ENCODE measurements at regions not wholly inside any gene's neighbourhood (a gene's known extent, or its start where the extent isn't known, plus 50 kb on each side); places are given as distances from the start of the nearest gene placed in this dataset.
A peak's percentile ranks its signal among the peaks of the same experiment; 100 is the strongest.

DNA sequence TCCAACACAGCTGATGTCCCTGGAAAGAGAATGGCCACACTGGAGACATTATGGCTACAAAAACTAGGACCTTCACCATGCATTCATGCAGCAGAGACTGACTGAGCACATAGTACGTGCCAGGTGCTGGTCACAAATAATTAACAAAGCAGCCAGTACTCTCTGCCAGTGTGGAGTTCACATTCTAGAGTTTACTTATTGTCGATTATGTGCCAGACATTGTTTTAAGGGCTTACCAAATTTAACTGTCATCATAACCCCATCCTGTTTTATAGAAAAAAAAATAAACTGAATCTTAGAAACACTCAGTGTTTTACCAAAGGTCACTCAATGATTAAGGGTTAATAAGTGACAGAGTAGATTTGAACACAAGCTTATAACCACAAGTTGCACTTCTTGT, 143.3 kb downstream of the RRAGC start:
- no peak for DNase-seq

DNA sequence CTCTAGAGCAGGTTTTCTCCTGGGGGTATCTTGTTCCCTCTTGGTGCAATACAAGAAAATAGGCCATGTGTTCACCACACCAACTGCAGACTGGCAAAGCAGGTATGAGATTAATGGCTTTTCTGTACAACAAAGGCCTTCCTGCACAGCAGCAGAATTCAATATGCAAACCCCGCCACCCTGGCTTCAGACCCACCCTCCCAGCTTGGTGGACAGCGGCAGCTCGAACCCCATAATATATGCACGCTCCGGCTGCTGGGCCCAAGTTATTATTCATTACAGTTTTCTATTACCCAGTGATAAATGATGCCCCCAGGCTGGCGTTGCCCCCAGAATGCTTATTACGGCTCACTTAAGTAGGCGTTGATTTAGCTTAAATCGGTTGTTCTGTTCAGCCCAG, 144.2 kb downstream of the RRAGC start:
- DNase-seq: no peak

DNA sequence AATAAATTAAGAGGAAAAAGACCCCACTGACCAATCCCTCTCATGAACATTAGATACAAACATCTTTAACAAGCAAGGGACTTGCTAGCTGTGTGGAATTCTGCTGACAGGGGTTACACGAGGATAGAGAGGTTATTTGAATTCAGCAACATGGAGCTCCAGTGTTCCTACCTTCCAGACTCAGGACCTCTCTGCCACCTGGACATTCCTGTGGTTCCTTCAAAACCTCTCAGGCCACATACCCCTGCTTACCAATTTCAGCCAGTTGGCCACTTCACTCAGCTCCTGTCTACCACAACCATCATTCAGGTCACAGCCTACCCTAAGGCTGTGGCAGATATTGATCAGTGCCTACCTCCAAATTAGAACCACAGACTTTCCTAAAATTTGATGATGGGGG, 147.5 kb downstream of the RRAGC start:
- DNase-seq: no peak

DNA sequence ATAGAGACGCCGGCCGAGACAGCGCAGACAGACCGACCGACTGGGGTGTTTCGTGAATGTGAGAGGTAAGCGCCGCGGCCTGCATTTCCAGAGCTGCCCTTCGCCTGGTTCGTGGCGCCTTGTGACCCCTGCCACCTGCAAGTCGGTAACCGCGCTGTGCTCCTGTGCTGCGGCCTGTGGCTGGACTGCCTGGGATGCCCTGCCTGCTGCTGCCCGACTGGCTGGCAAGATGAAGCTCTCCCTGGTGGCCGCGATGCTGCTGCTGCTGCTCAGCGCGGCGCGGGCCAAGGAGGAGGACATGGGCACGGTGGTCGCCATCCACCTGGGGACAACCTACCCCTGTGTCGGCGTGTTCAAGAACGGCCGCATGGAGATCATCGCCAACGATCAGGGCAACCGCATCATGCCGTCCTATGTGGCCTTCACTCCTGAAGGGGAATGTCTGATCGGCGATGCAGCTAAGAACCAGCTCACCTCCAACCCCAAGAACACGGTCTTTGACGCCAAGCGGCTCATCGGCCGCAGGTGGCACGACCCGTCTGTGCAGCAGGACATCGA, 150.8 kb downstream of the RRAGC start:
- DNase-seq: no peak

DNA sequence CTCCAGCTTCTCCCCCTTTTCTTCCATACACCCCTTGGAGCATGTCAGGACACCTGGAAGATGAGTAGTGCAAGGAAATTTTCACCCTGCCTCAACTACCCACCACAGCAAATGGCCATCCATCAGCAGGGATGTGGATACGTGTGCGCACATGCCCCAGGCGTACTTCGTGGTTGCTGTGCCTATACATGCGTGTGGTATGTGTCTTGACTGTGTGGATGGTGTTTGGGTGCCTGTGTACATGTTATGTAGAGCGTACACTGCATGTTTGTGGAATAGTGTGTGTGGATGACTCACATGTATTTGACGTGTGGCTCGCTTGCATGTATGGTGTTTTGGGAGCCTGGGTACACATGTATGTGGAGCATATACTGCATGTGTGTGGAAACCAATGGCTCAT, 158.5 kb downstream of the RRAGC start:
- DNase-seq: no peak

DNA sequence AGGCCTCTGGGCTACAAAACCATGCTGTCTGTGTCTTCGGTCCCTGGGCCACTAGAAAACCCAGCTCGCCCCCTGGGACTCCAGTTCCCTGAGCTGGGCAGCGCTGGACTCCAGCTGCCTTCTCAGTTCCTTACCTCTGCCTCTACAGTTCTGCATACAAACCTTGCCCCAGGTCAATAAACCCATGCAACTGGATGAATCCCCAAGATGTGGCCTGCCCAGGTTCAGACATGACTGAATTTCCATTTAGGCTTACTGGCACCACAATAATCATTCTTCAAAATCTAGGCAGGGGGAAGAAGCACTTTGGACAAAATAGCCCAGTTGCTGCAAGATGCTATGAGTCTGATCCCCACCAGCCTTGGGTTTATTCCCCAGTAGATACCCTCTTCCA, 159.5 kb downstream of the RRAGC start:
- no peak for DNase-seq

DNA sequence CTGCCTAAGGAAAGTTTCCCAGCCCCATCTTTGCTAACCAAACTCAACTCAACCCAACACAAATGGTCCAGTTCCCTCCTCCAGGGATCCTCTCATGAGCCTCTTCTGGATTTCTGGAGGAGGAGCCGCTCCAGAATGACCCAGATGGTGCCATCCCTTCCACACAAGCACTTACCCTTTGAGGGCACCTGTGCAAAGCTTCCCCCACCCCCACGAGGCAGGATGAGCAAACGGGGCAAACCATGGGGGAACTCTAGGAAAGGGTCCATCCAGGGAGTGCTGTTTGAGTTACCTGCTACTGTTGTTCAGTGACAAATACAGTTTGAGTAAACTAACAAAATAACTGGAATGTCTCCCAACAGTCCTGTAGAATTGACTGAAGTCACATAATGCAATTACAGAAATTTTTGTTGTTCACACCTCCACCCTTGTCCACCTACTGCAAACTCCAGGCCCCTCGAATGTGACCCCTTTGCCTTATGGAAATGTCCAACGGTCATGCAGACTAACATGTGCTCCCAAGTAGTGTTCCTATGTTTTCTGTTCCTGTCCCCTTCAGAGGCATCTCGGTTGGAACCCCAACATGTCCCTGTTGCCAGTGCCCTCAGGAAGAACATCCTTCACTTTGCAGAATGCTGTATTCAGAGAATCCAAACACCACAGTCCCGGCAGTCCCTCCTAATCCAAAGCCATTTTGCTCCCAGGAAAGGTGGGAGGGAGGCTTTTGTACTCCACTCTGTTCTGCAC, 160.1 kb downstream of the RRAGC start:
- DNase-seq: no peak

DNA sequence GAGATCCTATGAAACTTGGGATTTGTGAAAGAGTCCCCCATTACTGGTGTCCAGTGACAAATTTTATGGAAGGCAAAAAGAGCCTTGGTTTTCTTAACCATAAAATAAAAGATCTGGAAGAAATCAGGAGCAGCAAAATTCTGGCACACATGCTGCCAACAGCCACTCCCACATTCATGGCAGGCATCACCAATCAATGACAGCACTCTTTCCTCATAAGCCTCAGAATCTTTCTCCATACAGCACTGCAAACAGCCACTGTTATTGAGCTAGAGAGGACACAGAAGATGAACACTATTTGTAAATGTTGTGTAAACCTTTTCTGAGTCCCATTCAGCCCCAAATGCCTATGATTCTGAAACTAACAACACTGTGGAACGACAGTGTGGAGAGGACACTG, 162.2 kb downstream of the RRAGC start:
- no peak for DNase-seq

DNA sequence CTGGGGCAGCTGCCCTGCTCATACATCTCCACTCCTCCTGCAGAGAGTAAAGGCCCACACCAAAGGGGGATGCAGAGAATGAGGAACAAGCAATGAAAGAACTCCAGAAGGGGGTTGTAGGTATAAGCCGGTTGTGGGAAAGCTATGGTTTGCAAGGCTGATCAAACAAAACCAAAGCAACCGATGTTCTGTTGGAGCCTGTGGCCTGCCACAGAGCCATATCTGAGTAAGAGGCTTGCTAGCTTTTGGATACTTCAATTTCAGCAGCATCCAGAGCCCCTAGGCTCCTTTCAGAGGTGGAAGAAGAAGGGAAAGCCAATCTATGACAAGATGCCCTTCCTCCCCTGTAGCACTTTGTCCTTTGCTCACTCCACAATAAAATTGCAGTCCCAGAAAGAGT, 163.2 kb downstream of the RRAGC start:
- DNase-seq: no peak

DNA sequence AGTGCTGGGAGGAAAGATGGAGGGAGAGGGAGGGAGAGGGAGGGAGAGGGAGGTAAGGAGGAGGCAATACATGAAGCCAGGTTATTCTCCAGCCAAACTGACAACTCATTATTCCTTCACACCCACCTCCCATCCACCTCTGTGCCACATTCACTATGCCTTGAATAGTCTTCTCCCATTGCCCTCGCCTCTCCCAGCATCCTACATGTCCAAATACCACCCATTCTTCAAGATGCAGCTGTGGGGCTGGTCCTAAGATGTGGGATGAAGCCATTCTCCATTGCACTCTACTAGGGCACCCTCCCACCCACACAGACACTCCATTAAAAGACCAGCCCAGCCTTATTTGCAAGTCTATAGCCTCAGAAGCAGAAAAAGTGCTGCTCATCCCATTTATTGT, 165.8 kb downstream of the RRAGC start:
- no peak for DNase-seq

DNA sequence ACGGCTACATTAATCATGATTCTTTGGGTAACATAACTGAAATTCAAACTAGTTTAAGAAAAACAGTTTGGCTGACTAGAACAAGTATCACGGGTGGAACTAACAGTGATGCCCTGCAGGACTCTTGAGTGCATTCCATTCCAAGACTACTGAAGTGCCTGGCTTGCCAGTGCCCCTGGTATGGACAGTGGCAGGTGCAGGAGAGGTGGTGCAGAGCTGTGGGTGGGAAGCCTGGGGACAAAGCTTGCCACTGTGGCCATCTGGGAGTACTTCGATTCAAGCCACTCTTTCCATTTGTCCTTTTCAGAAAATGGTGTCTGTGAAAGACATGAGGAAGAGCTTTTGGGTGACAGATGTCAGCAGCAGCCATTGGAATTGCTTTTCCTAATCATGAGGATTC, 166.5 kb downstream of the RRAGC start:
- no peak for DNase-seq

DNA sequence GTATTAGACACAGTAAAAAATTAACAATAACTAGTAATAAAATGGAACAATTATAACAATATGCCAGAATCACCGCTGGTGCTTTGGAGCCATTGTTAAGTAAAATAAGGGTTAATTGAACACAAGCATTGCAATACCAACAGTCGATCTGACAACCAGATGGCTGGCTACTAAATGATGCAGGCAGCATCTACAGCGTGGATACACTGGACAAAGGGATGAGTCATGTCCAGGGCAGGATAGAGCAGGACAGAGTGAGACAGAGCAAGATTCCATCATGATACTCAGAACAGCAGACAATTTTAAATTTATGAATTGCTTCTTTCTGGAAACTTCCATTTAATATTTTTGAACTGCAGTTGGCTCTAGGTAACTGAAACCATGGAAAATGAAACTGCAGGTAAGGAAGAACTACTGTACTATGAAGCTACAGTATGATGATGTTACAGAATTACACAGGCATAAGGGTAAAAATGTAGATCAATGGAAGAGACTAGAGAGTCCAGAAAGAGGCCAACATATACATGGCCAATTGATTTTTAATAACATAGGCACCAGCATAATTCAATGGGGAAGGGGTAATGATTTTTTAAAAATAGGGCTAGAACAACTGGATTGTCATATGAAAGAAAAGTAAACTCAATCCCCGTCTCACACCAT, 168.7 kb downstream of the RRAGC start:
- DNase-seq: peak in 1 of 14 donors; percentile 13

DNA sequence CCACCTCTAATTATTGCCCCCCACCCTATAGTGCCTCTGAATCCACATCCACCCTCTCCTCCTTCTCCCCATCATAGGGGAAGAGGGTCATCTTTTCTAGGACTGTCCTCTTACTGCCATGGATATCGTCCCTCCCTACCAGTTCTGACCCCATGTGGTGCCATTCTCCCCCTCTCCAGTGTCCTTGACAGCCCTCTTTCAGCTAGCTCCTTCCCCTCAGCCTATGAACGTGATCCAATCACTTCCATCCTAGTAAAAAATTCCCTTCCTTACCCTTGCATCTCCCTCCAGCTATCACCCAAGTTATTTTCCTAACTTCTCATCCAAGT, 172.7 kb downstream of the RRAGC start:
- no peak for DNase-seq

DNA sequence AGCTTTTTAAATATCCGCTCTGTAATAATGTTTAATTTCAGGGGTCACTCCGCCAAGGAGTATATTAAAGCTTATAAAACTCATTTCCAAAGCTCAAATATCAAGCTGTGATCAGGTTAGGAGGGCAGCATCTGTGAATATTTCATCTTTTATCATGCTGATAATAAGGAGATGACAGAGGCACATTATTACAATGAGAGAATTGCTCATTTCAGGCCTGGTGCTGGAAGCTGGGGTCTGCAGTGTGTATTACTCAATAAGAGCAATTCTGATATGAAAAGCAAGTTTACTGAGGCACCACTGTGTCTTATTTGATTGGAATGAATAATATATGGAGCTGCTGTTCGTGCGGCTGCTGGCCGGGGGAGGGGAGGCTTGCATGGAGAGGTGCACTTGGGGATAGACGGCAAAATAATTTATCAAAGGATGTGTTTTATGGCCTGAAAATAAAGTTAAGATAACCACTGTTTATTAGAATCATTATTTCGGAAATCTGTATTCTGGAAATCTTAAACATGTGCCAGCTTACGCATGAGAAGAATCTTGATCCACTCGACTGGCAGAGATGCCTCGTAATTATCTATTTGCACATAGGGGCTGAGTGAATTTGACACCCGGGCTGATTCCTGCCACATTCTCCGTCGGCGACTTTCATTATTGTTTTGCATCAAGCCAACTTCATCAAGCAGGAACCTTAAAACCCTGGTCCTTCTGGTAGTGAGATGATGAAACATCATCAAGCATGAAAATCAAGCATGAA, 173.2 kb downstream of the RRAGC start:
- DNase-seq: no peak

DNA sequence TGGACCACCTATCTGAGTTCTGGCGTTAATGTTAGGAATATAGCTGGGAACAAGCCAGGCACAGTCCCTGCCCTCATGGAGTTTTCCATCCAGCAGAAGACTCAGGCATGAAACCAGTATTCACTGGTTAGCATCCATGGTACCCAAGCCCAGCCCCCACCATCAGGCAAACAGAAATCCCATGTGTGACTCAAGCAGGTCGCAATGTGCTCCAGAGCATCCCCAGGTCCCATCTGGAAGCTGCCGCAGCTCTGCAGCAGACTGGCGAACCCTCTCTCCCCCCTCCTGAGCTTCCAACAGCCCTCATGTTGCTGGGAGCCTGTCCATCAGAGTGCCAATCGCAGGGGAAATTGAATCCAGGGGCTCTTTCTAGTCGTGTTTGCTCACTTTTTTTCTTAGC, 174.2 kb downstream of the RRAGC start:
- no peak for DNase-seq

DNA sequence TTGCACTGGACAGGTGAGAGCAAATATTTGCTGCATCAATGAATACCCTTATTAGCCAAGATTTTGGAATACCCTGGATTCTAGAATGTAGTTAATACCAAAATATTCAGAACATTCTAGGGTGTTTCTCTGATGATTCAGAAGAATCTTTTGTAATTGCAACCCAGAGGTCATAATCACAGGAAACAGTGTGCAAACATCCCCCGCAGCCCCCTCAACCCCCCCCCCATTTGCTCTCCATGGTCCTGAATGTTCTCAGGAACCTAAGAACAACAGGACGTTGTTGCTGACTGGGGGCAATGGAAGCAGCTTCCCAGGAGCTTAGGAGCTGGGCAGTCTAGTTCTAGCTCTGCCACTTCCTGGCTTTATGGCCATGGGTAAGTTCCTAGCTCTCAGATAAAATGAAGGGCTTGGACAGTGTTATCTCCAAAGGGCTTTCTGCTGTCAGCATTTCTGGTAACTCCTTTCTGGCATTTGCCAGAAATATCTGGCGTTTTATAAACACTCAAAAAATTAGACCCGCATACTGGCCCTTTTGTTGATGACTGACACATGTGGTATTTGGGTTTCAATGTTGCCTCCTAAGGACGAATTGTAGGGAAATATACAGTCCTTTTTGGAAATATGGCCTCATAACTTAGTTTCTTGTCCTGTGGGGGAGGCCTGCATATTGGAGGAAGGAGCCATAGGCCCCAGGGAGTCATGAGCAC, 178.6 kb downstream of the RRAGC start:
- DNase-seq: no peak

DNA sequence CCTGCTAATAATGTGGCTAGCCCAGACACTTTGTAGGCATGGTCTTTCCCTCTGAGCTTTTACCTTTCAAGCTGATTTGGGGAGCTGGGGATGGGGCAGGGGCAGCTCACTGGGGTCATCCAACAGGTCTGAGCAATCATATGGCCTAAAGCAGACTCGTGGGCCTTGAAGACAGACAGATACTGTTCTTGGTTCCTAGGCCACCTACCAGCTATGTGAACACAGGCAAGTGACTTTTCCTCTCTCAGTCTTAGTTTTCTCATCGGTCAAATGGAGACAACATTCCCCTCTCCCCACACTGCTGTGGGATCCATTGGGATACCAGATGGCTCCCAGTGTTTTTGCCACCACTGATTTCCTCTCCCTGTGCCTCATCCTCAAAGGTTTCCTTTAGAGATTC, 181.8 kb downstream of the RRAGC start:
- DNase-seq: no peak

DNA sequence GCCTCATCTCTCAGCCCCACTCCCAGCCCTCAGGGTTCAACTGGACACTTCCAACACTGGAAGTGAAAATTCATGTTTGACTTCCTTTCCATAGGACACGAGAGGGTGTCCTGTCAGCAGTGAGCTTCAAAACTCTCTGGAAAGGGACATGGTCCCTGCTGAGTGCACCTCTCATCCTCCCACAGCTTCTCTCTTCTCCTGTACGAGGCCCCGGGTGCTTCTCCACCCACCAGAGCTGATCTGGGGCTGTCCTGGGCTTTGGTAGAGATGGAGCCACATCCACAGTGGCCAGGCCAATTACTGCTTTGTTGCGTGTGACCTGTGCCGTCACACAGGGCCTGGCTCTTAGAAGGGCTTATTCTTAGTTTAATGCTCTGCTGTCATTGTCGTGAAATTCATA, 182.3 kb downstream of the RRAGC start:
- DNase-seq: no peak

DNA sequence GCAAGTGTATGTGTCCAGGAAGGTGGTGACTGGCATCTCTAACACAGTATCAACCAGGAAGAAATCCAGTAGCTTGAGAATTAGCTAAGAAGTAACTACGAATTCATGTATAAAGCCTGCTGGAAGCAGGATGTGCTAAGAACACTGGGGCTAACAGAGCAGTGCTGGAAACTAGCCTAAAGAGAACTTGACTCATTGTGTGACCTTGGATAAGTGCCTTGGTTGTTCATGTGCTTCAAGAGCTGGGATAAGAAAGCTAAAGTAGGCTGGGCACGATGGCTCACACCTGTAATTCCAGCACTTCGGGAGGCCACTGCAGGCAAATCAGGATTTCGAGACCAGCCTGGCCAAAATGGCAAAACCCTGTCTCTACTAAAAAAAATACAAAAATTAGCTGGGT, 186.9 kb downstream of the RRAGC start:
- no peak for DNase-seq

DNA sequence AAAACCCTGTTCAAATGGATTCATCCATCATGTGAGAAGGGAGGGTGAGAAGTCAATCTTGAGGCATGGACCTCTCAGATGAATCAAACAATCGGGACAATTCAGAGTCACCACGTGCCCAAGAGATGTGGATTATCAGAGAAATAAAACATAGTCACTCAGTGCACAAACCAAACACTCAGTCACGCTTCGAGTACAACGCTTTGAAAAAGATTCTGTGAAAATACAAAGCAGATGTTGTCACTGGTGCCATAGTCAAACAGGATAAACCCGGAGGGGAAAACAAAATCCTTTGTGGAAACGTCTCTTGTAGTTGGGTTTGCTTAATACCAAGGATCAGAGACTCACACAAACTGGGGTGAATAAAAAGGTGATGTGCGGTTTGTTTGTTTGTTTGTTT, 188.4 kb downstream of the RRAGC start:
- DNase-seq: no peak

DNA sequence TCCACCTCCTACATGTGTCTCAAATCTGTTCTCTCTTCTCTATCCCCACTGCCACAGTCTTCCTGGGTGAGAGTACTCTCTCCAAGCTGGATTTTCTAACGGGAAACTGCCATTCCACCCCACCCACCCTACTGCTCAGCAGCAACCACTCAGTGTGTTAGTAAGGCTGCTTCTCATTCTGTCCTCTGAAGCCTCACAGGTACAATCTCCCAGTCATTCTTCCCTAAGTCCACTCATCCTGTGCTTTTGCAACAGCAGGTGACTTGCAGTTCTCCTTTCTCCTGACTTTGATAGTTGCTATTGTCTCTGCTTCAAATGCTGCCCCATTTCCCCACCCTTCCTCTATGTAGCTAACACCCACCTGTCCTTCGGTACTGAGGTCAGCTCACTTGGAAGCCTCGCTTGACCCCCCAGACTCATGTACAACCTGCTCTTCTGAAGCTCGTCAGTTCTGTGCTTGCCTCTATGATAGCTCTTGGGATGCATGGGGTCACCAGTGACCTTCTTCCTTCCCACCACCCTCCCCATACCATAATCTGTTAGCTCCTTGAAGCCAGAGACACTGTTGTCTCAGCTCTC, 188.9 kb downstream of the RRAGC start:
- DNase-seq: no peak

DNA sequence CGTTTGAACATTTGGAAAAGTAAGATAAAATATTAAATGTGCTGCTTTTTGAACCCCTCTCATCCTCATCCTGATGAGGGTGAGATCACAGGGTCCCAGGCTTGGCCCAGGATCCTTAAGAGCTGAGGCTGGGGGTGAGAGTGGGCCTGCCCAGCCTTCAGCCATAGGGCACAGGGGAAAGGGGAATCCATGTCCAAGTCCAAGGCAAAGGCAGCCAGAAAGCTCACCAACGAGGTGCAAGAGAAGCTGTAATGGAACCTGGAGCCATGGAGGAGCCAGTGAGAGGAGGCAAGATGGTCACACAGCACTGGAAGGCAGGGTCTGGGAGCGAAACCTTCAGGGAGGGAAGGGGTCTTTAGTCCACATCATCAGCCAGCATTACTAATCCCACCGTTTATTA, 191.9 kb downstream of the RRAGC start:
- DNase-seq: no peak

DNA sequence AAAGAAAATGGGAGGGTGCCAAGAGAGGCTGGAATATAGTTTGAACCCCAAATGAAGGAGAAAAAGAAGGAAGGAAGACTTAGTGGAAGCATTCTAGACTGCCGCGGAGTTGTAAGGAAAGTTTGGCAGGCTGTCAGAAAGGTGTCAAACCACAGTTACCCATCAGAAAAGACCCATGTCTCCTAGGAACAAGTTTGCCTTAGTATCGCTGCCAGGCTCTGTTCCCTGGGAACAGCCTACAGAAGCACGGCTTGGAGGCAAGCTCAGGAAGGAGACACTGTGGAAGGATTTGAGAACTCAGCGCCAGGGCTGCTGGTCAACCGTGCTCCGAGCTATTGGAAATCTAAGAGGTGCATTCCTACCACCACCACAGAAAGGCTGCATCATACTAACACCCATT, 197.4 kb downstream of the RRAGC start:
- DNase-seq: peak in 3 of 14 donors; percentile 1 to 10 (median 2)

All from C1 segment of cervical spinal cord (tissue), 14 donors.